Non-pigmented ciliary epithelial cell (primary cell): ENCODE measurements at regions not wholly inside any gene's neighbourhood (a gene's known extent, or its start where the extent isn't known, plus 50 kb on each side); places are given as distances from the start of the nearest gene placed in this dataset.

Experiments
- DNase-seq: peaks from one replicate; pipeline ENCODE4 v3.0.0-alpha.2; 2010; ENCODE audit warnings: low read depth

GRCh38 chr1:239997160-239997514 is 94.5 kb upstream of the FMN2 start:
- DNase-seq, result no peak

GRCh38 chr1:239997515-239998311 is 94.0 kb upstream of the FMN2 start:
- DNase-seq, result no peak

GRCh38 chr1:239998312-239998649 is 93.4 kb upstream of the FMN2 start:
- no peak for DNase-seq

GRCh38 chr1:239999170-239999569 is 92.5 kb upstream of the FMN2 start:
- no peak for DNase-seq

GRCh38 chr1:240000634-240001033 is 91.0 kb upstream of the FMN2 start:
- peak; percentile 32 for DNase-seq

GRCh38 chr1:240001177-240001740 is 90.4 kb upstream of the FMN2 start:
- DNase-seq, result no peak

- DNase-seq, result no peak
These were observed 87.5 kb upstream of the FMN2 start for GRCh38 chr1:240004086-240004749.

GRCh38 chr1:240005997-240006650 is 85.6 kb upstream of the FMN2 start:
- DNase-seq, result no peak

GRCh38 chr1:240008298-240008697 is 83.4 kb upstream of the FMN2 start:
- no peak for DNase-seq

- DNase-seq, result no peak
These were observed 77.6 kb upstream of the FMN2 start for GRCh38 chr1:240014051-240014450.

GRCh38 chr1:240018617-240019016 is 73.1 kb upstream of the FMN2 start:
- DNase-seq, result no peak

- DNase-seq, result no peak
These were observed 72.2 kb upstream of the FMN2 start for GRCh38 chr1:240019524-240019923.

- DNase-seq, result no peak
These were observed 70.8 kb upstream of the FMN2 start for GRCh38 chr1:240020871-240021270.

GRCh38 chr1:240021709-240022108 is 70.0 kb upstream of the FMN2 start:
- DNase-seq, result no peak

- DNase-seq, result no peak
These were observed 64.6 kb upstream of the FMN2 start for GRCh38 chr1:240027059-240027462.

GRCh38 chr1:240029418-240029817 is 62.3 kb upstream of the FMN2 start:
- no peak for DNase-seq

- peak; percentile 49 for DNase-seq
These were observed 61.4 kb upstream of the FMN2 start for GRCh38 chr1:240030236-240030635.

GRCh38 chr1:240031009-240031408 is 60.7 kb upstream of the FMN2 start:
- peak; percentile 95 for DNase-seq

- DNase-seq, result peak; percentile 49
These were observed 60.3 kb upstream of the FMN2 start for GRCh38 chr1:240031414-240031813.

- no peak for DNase-seq
These were observed 58.3 kb upstream of the FMN2 start for GRCh38 chr1:240033406-240033805.

GRCh38 chr1:240036526-240036925 is 55.2 kb upstream of the FMN2 start:
- no peak for DNase-seq
